Brain microvascular endothelial cell (primary cell): ENCODE measurements at regions not wholly inside any gene's neighbourhood (a gene's known extent, or its start where the extent isn't known, plus 50 kb on each side); places are given as distances from the start of the nearest gene placed in this dataset.
"Not testable (repeated sequence)": the region's sequence is repeated elsewhere in the genome, so short reads cannot be mapped to it uniquely, and the experiment has no call there.

ENCODE experiments used
- DNase-seq: peaks from one replicate; pipeline ENCODE4 v3.0.0-alpha.2; 2020
- H3K27ac ChIP-seq: fragments of 250-450 bp; sonication (Bioruptor Pico); 2 replicates; pipeline ENCODE4 v1.5.1; 2020; ENCODE audit warnings: mild to moderate bottlenecking, moderate library complexity
- H3K27me3 ChIP-seq: fragments of 250-450 bp; sonication (Bioruptor Pico); replicated peaks from 2 replicates; pipeline ENCODE4 v1.5.1; 2020; ENCODE audit warnings: mild to moderate bottlenecking
- H3K36me3 ChIP-seq: fragments of 250-450 bp; sonication (Bioruptor Pico); replicated peaks from 2 replicates; pipeline ENCODE4 v1.5.1; 2020; ENCODE audit warnings: mild to moderate bottlenecking
- H3K4me3 ChIP-seq: 2 replicates; pipeline ENCODE4 v1.5.1; 2011; ENCODE audit warnings: low read depth, mild to moderate bottlenecking, control low read depth, low read length, moderate library complexity
- in situ Hi-C: cut with HindIII; loops from 2 replicates; pipeline ENCODE4 v1.10.0; 2017; ENCODE audit warnings: low sequenced_read_pairs, low pct_ligation_motif_present
- TF ChIP-seq, protein P1 (sequence below): IDR thresholded peaks from 2 replicates; pipeline ENCODE4 v1.5.1; 2011; ENCODE audit warnings: low read depth, mild to moderate bottlenecking, moderate library complexity, low read length, control low read depth, inconsistent platforms; ENCODE audit errors: missing control alignments

DNA sequence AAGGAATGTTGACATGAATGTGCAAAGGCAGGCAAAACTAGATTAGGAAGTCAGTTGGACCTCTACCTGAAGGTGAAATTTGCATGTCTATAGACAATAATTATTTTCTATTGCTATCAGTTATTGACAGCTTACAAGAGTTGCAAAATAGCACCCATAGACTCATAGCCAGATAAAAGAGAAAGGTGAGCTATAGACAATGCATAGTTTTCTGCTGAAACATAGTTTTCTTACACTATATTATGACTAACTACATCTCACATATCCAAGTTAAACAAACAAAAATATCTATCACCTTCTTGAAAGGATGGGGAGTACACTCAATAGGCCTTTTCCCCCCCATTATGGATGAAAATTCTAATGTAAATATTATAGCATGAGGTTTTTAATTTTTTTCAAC is 305.0 kb downstream of the PTH2R start:
- H3K36me3 ChIP-seq: no peaks in the 10 kb centered on the region
- no peak for DNase-seq

DNA sequence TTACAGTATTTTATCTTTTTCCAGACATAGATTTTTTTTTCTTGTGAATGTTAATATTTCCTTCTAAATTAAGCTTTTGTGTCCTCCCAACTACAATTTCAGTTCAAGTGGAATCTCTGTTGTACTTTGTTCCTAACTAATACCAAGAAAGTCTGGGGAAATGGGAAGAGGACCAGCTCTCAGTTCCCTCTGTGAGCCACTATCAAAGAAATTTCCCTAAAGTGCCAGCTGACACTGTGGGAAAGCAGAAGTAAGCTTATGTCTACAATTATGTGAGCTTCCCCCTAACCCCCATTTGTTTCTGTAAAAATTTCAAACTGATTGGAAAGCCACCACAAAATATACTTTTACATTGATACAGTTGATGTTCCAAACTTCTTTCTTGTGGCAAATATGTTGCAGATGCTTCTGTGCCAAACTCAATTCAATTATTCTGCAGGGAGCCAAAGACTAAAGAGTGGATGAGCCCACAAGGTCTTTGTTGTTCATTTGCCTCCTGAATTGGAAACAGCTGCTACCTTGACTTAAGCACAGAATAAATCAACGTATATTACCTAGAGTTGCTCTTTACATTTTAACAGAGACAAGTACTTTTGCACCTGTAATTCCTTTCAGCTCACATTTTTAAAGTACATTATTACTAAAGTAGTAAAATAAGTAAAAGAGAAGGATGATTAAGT is 306.6 kb downstream of the PTH2R start:
- TF ChIP-seq, protein P1, sequence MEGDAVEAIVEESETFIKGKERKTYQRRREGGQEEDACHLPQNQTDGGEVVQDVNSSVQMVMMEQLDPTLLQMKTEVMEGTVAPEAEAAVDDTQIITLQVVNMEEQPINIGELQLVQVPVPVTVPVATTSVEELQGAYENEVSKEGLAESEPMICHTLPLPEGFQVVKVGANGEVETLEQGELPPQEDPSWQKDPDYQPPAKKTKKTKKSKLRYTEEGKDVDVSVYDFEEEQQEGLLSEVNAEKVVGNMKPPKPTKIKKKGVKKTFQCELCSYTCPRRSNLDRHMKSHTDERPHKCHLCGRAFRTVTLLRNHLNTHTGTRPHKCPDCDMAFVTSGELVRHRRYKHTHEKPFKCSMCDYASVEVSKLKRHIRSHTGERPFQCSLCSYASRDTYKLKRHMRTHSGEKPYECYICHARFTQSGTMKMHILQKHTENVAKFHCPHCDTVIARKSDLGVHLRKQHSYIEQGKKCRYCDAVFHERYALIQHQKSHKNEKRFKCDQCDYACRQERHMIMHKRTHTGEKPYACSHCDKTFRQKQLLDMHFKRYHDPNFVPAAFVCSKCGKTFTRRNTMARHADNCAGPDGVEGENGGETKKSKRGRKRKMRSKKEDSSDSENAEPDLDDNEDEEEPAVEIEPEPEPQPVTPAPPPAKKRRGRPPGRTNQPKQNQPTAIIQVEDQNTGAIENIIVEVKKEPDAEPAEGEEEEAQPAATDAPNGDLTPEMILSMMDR: no peak
- H3K27ac ChIP-seq: no peak overlapping the region
- in situ Hi-C loops: no loop called here
- H3K27me3 ChIP-seq: no peaks in the 10 kb centered on the region
- no peaks in the 10 kb centered on the region for H3K36me3 ChIP-seq
- DNase-seq: no peak
- H3K4me3 ChIP-seq: no peak overlapping the region

More for the DNA sequence above, 305.0 kb downstream of the PTH2R start:
- TF ChIP-seq, protein P1: no peak
- Histone ChIP-seq H3K27me3 (no peaks in the 10 kb centered on the region), H3K27ac (no peak overlapping the region), H3K4me3 (no peak overlapping the region)
- in situ Hi-C loops: no loop called here

DNA sequence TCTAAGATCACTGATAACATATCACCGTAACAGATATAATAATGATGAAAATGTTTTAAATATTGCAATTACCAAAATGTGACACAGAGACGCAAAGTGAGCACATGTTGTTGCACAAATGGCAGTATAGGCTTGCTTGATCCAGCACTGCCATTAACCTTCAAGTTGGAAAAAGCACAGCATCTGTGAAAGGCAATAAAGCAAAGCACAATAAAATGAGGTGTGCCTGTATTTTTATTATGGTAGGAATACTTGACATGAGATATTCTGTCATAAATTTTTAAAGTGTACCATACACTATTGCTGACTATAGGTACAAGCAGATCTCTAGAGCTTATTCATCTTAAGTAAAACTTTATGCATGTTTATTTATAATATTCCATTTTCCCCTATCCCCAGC is 312.2 kb downstream of the PTH2R start:
- Histone ChIP-seq H3K27ac (no peak overlapping the region), H3K4me3 (no peak overlapping the region), H3K27me3 (no peaks in the 10 kb centered on the region), H3K36me3 (no peaks in the 10 kb centered on the region)
- TF ChIP-seq, protein P1: no peak
- DNase-seq: no peak
- in situ Hi-C loops: no loop called here

DNA sequence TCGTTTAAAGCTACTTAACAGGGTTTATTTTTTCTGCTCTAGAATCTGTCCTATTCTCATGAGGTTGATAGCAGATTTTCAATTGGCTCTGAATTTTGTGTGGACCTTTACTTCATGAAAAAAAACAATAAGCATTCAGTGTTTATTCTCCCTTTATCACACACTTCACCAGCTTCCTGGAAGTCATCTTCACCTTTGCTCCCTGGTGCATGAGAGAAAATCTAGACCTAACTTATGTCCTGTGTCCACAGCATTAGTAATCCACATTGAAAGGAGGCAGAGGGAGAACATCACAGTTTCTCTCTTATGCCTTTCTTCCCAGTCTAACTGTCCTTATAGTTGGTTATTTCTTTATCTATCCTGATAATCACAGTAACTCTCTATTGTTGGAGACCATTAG is 316.1 kb downstream of the PTH2R start:
- in situ Hi-C loops: no loop called here
- TF ChIP-seq, protein P1: no peak
- no peak for DNase-seq

DNA sequence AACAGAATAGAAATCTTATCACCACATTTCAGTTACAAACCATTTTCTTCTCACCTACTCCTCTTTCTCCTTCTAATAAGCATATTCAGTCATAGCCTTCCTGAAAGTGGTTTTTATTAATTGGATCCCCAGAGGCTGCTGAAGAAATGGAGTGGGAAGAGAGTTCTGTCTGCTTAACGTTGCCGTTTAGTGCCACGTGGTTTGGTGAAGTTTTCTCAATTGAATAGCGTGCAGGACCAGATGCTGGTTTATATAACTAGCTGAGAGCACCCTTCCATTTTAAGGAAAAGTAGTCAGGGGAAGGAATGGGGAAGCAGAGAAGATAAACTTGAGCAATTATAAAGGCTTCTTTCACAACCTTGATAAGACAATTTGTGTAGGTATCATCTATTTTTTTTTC is 318.7 kb downstream of the PTH2R start:
- Histone ChIP-seq H3K36me3 (no peaks in the 10 kb centered on the region), H3K4me3 (no peak overlapping the region), H3K27me3 (no peaks in the 10 kb centered on the region), H3K27ac (no peak overlapping the region)
- DNase-seq: no peak
- TF ChIP-seq, protein P1: no peak
- in situ Hi-C loops: no loop called here

More for the DNA sequence above, 316.1 kb downstream of the PTH2R start:
- Histone ChIP-seq H3K4me3 (no peak overlapping the region), H3K27me3 (no peaks in the 10 kb centered on the region), H3K27ac (no peak overlapping the region), H3K36me3 (no peaks in the 10 kb centered on the region)

DNA sequence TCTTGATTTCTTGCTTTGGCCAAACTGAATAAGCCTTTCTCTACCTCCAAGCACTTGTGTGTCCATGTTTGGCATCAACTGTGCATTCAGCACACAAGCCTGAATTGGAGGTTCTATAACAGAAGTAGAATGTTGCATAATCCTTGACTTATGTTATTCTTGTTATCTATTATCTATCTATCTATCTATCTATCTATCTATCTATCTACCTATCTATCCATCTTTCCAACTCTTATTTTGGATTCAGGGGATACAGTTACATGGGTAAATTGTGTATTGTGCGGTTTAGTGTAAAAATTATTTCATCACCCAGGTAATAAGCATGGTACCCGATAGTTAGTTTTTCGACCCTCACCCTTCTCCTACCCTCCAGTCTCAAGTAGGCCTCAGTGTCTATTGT is 319.6 kb downstream of the PTH2R start:
- TF ChIP-seq, protein P1: no peak
- Histone ChIP-seq H3K27ac (no peak overlapping the region), H3K27me3 (no peaks in the 10 kb centered on the region), H3K4me3 (no peak overlapping the region), H3K36me3 (no peaks in the 10 kb centered on the region)
- in situ Hi-C loops: no loop called here
- DNase-seq: no peak

DNA sequence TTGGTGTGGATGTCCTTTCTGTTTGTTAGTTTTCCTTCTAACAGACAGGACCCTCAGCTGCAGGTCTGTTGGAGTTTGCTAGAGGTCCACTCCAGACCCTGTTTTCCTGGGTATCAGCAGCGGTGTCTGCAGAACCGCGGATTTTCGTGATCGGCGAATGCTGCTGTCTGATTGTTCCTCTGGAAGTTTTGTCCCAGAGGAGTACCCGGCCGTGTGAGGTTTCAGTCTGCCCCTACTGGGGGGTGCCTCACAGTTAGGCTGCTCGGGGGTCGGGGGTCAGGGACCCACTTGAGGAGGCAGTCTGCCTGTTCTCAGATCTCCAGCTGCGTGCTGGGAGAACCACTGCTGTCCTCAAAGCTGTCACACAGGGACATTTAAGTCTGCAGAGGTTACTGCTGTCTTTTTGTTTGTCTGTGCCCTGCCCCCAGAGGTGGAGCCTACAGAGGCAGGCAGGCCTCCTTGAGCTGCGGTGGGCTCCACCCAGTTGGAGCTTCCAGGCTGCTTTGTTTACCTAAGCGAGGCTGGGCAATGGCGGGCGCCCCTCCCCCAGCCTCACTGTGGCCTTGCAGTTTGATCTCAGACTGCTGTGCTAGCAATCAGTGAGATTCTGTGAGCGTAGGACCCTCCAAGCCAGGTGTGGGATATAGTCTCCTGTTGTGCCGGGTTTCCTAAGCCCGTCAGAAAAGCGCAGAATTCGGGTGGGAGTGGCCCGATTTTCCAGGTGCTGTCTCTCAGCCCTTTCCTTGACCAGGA is 345.2 kb downstream of the PTH2R start:
- DNase-seq, H3K27me3 ChIP-seq, H3K36me3 ChIP-seq, H3K4me3 ChIP-seq, in situ Hi-C loops, H3K27ac ChIP-seq: not testable (repeated sequence)
